T-helper 1 cell (primary cell): ENCODE measurements at regions not wholly inside any gene's neighbourhood (a gene's known extent, or its start where the extent isn't known, plus 50 kb on each side); places are given as distances from the start of the nearest gene placed in this dataset.

ENCODE experiments used
- DNase-seq, 5 donors: peaks; one replicate each; pipeline ENCODE4 v3.0.0-alpha.2; 2012 to 2020

DNA sequence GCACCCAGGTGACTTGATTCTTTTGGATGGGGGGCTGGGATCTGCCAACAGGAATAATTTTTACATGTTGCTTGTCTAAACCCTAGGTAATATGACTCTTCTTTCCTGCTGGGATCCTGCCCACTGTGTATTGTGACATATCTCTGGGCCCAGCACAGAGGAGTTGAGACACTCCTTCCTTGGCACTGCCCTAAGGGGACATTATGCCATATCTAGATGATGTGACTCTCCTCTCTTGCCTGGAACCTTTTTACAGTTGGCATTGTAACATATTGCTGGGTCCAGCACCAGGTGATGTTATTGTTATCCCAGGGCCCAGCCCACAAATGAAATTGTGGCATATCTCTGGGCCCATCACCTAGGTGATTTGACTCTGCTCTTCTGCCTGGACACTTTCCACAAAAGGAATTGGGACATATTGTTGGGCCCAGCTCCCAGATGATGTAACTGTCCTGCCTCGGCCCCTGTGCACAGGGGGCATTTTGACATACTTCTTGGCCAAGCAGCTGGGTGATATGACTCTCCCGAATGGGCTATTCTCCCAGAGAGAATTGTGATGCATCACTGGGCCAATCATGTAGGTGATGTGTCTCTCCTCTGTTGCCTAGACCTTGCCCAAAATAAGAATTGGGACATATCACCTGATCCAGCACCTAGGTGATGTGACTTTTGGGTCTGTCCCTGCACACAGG lies 1837.7 kb downstream of the TP53TG3F start:
- no peak for DNase-seq

GRCh38 chr16:35298460-35299243 lies 1839.2 kb downstream of the TP53TG3F start:
- DNase-seq = no peak

DNA sequence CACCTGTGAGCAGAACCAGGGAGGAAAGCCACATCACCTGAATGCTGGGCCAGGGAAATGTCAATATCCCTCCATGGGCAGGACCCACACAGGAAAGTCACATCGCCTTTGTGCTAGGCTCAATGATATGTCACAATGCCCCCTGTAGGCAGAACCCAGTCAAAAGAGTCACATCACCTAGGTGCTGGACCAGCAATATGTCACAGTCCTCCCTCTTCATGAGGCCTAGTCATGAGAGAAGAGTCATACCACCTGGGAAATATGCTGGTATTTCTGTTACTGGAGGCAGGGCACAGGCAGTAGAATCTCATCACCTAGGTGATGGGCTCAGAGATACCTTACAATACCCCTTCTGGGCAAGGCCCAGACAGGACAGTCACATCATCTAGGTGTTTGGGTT lies 1843.4 kb downstream of the TP53TG3F start:
- DNase-seq = no peak

GRCh38 chr16:35305476-35305875 lies 1846.1 kb downstream of the TP53TG3F start:
- no peak for DNase-seq

DNA sequence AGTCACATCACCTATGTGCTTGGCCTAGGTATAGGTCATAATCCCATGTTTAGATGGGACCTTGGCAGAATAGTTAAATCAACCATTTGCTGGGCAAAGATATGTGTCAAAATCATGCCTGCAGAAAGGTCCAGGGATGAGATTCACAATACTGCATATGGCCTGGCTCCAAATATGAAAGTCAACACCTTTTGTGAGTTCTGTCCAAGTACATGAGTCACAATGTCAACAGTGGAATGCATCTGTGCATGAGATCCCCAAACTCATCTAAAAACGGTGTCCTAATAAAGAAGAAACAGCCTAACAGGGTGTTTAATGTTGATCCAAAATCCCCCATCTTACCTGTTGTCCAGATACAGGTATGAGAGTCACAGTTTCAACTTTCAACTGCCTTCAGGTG lies 1847.5 kb downstream of the TP53TG3F start:
- DNase-seq = no peak

- DNase-seq = no peak
Measured at GRCh38 chr16:35308674-35309073, 1849.3 kb downstream of the TP53TG3F start.

GRCh38 chr16:35310999-35311398 lies 1851.6 kb downstream of the TP53TG3F start:
- no peak for DNase-seq

- no peak for DNase-seq
Measured at GRCh38 chr16:35311475-35311874, 1852.1 kb downstream of the TP53TG3F start.

- no peak for DNase-seq
Measured at GRCh38 chr16:35314298-35314697, 1854.9 kb downstream of the TP53TG3F start.

DNA sequence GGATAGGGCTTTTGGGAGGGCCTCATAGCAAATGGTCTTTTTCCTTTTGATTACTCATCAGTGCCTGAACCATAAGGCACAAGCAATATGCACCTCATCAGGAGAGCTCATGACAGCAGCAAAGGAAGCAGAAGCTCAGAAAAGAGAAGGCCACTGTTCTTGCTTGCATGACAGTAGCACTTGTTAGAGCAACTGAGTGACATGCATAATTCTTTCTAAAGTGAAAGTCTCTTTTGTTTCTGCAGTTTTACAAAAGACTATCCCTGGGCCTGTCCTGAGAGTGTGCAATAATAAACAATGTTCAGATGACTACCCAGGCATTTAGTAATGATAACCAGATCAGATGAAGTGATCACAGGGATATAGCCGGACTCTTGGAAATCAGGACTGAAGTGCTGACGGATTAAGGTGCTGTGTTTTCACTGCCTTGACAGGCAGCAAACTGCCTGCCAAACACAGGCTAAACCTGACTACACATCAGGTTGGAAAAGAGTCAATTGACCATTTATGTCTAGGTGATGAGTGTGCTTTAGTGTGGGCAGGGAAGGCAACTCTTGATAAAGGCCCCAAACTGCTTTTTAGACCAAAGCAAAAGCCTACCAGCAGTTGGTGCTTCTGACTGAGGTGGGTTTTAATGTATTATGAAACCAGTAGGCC lies 1860.3 kb downstream of the TP53TG3F start:
- no peak for DNase-seq

GRCh38 chr16:35325936-35326335 lies 1866.5 kb downstream of the TP53TG3F start:
- no peak for DNase-seq

GRCh38 chr16:35339337-35339736 lies 1879.9 kb downstream of the TP53TG3F start:
- no peak for DNase-seq

- DNase-seq = no peak
Measured at GRCh38 chr16:35342012-35342411, 1882.6 kb downstream of the TP53TG3F start.

DNA sequence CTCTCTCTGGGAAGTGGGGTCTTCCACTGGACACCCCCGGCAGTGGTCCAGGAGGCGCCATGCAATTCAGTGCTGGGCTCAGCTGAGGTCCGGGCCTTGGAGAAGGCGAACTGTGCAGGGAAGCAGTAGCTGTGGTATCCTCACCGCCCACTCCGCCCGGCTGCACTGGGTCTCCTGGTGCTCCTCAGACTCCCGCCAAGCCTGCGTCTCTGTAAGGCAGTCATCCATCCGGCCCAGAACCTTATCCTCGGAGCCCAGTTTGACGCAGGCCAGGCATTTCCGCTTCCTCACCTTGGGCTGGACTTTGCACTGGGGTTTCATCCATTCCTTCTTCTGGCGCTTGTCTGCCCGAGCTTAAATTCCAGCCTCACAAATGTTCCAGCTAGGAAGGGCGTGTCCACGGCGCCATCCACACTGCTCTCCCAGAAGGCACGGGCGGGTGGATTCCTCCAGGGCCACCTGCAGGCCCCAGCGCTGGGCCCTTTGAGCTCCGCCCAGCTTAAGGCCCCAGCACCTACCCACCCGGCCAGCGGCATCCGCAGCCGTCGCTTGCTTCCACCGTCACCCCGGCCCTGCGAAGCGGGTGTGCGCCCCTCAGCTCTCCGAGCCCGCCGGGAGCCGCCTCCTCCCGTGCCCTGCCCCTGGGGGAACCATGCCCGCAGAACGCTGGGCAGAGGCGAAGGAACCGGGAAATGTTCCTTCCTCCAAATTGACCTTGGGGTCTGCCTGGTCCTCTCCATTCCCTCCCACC lies 1884.8 kb downstream of the TP53TG3F start:
- no peak for DNase-seq

DNA sequence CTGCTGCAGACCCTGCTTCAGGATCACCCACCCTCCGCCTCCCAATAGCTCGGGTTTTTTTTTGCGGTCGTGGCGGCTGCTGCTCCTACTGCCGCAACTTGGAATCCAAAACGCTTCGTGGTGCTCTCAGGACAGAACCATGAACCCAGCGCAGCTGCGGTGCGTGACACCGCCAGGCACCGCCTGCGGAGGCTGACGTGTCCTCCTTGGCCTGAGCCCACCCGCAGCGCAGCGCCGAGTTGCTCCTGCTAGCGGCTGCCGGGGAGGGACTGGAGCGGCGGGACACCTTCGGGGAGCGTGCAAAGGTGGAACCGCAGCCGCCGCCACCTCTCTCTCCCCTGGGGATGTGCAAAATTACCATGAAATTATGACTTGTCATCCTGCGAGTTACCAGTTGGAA lies 1893.0 kb downstream of the TP53TG3F start:
- DNase-seq = no peak

DNA sequence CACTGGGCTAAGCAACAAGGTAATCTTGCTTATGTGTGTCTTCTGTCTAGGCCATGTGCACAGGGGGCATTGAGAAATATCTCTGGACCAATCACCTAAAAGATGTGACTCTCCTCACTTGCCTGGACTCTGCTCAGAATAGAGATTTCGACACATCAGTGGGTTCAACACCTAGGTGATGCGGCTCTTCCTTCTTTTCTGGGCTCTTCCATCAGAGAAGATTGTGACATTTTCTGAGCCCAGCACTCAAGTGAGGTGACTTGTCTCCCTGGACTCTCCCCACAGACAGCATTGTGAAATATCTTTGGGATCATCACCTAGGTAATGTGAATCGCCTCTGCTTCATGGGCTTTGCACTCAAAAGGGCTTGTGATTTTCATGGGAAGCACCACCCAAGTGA lies 1904.1 kb downstream of the TP53TG3F start:
- no peak for DNase-seq

DNA sequence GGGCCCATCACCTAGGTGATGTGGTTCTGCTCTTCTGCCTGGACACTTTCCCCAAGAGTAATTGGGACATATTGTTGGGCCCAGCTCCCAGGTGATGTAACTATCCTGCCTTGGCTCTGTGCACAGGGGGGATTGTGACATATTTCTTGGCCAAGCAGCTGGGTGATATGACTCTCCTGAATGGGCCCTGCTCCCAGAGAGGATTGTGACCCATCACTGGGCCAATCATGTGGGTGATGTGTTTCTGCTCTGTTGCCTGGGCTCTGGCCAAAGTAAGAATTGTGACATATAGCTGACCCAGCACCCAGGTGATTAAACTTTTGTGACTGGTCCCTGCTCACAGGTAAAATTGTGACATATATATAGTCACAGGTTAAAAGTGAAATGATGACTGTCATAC lies 1904.9 kb downstream of the TP53TG3F start:
- DNase-seq = no peak

DNA sequence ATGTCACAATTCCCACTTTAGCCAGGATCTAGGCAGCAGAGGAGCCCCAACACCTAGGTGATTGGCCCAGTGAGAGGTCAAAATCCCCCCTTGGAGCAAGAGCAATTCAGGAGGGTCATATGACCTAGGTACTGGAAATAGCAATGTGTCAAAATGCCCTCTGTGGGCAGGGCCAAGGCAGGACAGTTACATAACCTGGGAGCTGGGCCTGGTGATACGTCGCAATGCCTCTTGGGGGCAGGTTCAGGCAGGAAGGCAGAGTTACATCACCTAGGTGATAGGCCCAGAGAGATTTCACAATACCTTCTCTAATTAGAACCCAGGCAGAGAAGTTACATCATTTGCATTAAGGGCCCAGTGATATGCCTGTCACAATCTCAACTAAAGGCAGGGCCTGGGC lies 1906.3 kb downstream of the TP53TG3F start:
- no peak for DNase-seq

DNA sequence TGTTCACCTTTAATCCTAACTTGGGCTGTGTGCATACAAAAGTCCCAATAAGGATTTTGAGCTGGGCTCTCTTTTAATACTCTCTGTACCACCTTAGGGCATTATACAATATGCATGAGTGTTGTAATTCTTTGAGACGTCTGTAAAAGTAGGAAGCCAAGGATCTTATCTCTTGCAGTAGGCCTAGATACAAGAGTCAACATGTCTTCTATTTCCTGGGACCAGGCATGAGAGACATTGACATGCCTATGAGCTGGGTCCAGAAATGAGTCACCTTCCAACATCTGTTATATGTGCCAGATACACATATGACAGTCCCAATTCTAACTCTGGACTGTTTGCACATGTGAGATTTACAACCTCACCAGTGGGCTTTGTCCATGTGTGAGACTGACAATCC lies 1911.2 kb downstream of the TP53TG3F start:
- no peak for DNase-seq

DNA sequence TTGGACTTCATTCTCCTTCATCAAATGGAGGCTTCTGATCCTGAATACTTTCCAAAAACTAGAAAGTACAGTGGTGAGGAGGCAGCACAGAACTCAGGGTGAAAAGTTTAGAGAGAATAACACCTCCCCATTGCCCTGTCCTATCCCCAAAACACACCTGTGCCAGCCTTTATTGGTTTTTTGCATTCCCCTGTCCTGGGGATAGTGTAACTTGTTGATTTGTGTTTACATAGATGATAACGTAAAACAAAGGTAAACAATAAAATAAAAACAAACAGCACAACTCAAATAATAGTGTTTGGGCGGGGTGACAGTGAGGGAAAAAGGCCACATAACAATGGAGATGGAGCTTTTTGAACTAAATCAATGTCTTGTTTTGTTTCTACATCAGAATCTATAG lies 1917.7 kb downstream of the TP53TG3F start:
- no peak for DNase-seq

- DNase-seq = no peak
Measured at GRCh38 chr16:35386619-35387018, 1927.2 kb downstream of the TP53TG3F start.

- DNase-seq = peak in 1 of 5 donors; percentile 4
Measured at GRCh38 chr16:35391328-35391727, 1931.9 kb downstream of the TP53TG3F start.

DNA sequence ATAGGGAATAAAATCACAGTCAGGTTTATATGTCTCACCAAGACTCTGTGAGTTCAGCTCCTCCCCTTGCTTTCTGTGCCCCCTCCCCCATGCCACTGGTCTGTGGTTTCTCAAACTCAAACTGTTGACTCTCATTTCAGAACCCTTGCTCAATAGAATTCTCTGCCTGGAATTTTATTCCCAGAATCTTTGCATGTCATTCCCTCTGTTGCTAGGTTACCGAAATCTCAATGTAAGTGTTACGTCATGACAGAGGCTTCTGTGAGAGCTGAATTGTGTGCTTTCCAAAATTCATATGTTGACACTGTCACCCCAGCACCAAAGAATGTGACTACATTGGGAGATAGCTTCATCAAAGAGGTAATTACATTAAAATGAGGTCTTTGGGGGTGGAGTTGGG lies 1938.8 kb downstream of the TP53TG3F start:
- no peak for DNase-seq
